Thymus (tissue), 11 donors: ENCODE measurements at regions not wholly inside any gene's neighbourhood (a gene's known extent, or its start where the extent isn't known, plus 50 kb on each side); places are given as distances from the start of the nearest gene placed in this dataset.

Experiments
- DNase-seq, 9 donors: peaks; one replicate each; pipeline ENCODE4 v3.0.0-alpha.2; 2013; ENCODE audit warnings: low spot score in 9 of 9, low read depth in 6 of 9, missing footprints in 1 of 9
- H3K27ac ChIP-seq, 2 donors: one replicate each; pipeline ENCODE4 v1.5.1; 2013; ENCODE audit warnings: control low read depth in 1 of 2, low read depth in 1 of 2, low read length in 1 of 2, mild to moderate bottlenecking in 1 of 2, moderate library complexity in 1 of 2
- H3K27me3 ChIP-seq, 2 donors: one replicate each; pipeline ENCODE4 v1.5.1; 2013; ENCODE audit warnings: low read length in 1 of 2; ENCODE audit not compliant: control insufficient read depth in 2 of 2, insufficient read depth in 1 of 2
- H3K36me3 ChIP-seq, 2 donors: one replicate each; pipeline ENCODE4 v1.5.1; 2013; ENCODE audit warnings: low read length in 1 of 2, mild to moderate bottlenecking in 1 of 2, moderate library complexity in 1 of 2; ENCODE audit not compliant: control insufficient read depth in 2 of 2, insufficient read depth in 2 of 2
- H3K4me1 ChIP-seq, 2 donors: one replicate each; pipeline ENCODE4 v1.5.1; 2013; ENCODE audit warnings: low read length in 2 of 2; ENCODE audit not compliant: control insufficient read depth in 2 of 2, insufficient read depth in 2 of 2
- H3K4me3 ChIP-seq, 2 donors: one replicate each; pipeline ENCODE4 v1.5.1; 2013; ENCODE audit warnings: low read length in 2 of 2, control low read depth in 1 of 2, mild to moderate bottlenecking in 1 of 2
- H3K9me3 ChIP-seq, 2 donors: one replicate each; pipeline ENCODE4 v1.5.1; 2013; ENCODE audit warnings: low read length in 1 of 2, mild to moderate bottlenecking in 1 of 2; ENCODE audit not compliant: control insufficient read depth in 2 of 2, insufficient read depth in 1 of 2
- WGBS: extraction: QIAGEN DNeasy Blood & Tissue Kit; methylation state at CpG from one replicate; pipeline ENCODE4 v1.1.7; 2013; 5-methylcytosine and 5-hydroxymethylcytosine counted together
- donor health status: healthy.

- Histone ChIP-seq H3K4me1 (no peaks in the 10 kb centered on the region), H3K36me3 (no peaks in the 10 kb centered on the region), H3K27ac (no peak overlapping the region), H3K9me3 (no peaks in the 10 kb centered on the region), H3K27me3 (no peaks in the 10 kb centered on the region), H3K4me3 (no peak overlapping the region)
- no peak for DNase-seq
- 91% methylated on average over 3 of the region's 3 CpGs for WGBS
Measured at GRCh38 chr15:37813306-37813705, 121.1 kb upstream of the TMCO5A start.

DNA sequence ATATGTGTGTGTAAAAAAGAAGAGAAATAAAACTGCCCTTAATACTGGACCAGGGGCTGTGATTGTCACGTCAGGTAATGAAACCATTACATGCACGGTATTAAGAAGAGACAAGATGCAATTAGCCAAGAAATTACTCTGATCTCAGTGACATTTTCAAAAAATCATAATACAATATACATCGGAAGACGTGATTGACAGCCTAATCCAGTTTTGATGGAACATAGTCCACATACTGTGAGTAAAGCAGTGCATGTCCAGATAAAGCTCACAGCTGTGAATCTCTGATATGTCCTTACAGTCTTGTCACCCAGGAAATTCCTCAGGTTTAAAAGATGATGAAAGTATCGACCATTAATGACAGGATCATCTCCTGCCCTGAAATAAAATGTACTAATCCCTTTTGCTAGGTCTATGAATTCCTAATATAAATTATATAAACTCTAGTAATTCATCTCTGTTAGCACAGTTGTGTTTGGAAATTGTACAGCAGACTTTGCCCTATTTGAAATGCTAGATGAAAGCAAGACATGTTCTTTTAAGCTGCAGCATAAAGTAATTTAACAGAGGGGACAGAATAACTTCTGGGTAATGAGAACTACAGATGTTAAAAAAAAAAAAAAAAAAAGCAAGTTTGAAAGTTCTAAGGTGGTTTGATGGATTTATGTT, 119.5 kb upstream of the TMCO5A start:
- WGBS = 91% methylated on average over 5 of the region's 5 CpGs
- no peaks in the 10 kb centered on the region for H3K27me3 ChIP-seq
- no peaks in the 10 kb centered on the region for H3K36me3 ChIP-seq
- H3K4me3 ChIP-seq = no peak overlapping the region
- DNase-seq = no peak
- no peak overlapping the region for H3K27ac ChIP-seq
- no peaks in the 10 kb centered on the region for H3K9me3 ChIP-seq
- no peaks in the 10 kb centered on the region for H3K4me1 ChIP-seq

DNA sequence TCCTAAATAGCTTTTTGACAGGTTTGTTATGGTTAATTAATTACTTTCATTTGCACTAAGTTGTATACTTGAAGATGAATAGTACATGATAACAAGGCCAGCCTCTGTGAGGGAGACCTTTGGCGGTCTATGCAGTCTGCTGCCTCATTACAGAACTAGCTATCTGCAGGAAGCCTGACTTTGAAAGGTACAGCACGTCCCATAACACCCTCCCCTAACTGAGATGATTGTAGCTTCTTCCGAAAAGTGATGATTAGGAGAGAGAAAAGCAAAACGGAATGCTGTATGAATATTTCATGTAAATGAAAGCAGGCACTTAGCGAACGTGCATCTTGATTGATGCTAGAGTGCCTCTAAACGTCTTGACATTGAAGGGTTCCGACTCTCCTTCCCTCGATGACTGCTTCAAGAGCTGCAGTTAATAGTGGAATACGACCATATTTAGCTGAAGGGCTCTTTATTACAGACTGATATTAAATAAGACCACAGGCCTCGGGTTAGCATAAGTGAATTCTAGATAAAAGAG, 116.2 kb upstream of the TMCO5A start:
- no peak for DNase-seq
- Histone ChIP-seq H3K9me3 (no peaks in the 10 kb centered on the region), H3K36me3 (no peaks in the 10 kb centered on the region), H3K27me3 (no peaks in the 10 kb centered on the region), H3K4me3 (no peak overlapping the region), H3K4me1 (no peaks in the 10 kb centered on the region), H3K27ac (no peak overlapping the region)
- 93% methylated on average over 11 of the region's 11 CpGs for WGBS

- Histone ChIP-seq H3K27me3 (no peaks in the 10 kb centered on the region), H3K9me3 (no peaks in the 10 kb centered on the region), H3K27ac (no peak overlapping the region), H3K36me3 (no peaks in the 10 kb centered on the region), H3K4me1 (no peaks in the 10 kb centered on the region), H3K4me3 (no peak overlapping the region)
- 94% methylated on average over 1 of the region's 1 CpG for WGBS
- DNase-seq = no peak
Measured at GRCh38 chr15:37819191-37819590, 115.2 kb upstream of the TMCO5A start.

DNA sequence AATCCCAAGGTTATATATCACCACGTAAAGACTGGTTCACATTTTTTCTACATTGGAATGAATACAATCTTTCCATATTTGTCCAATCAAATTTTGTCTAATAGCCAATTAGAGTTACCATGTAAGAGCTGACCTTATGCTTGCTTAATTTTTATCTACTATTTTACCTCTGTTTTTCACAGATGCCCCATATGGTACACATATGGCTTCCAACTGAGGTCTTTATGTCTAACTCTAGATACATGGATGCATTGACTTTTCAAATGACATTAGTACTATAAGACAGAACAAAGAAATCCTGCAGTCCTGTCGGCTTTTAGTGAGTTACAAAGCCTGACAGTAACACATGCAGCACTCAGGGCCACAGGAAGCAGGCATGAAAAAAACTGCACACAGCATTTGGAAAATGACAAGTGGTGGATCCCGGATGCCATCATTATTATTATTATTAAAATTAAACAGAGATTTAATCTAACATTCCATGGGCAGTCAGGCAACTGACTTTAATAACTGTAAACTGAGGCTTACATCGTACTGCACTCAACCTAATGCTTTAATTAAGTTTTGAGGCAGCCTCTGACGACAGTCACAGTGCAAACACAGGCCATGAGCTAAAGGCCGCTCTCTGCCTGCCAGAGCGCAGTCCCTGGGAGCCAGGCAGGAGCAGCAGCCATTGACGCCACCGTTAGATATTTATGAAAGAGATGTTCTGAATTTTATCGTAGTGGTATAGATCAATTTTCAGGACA, 113.9 kb upstream of the TMCO5A start:
- DNase-seq = no peak
- WGBS = 96% methylated on average over 10 of the region's 10 CpGs

DNA sequence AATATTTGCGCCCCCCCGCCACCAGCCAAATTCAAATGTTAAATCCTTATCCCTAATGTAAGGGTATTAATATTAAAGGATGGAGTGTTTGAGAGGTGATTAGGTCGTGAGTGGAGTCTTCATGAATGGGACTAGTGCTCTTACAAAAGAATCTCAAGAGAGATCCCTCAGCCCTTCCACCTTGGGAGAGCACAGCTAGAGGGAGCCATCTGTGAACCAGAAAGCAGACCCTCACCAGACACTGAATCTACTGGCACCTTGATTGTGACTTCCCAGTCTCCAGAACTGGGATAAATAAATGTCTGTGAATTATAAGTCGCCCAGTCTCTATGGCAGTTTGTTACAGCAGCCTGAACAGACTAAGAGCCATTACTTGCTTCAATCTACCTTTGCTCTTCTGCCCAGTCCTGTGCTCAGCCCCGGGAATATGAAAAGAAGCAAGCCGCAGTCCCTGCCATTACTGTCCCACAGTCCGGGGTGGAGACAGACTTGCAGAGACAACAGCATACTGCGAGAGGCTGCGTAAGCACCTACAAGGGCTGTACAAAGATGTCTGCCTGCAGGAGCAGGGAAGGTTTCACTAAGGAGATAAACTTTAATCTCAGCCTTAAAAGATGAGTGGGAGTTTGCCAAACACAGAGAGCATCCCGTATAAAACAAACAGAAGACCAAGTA, 110.7 kb upstream of the TMCO5A start:
- H3K4me3 ChIP-seq = no peak overlapping the region
- no peaks in the 10 kb centered on the region for H3K4me1 ChIP-seq
- no peak for DNase-seq
- H3K9me3 ChIP-seq = no peaks in the 10 kb centered on the region
- WGBS = 97% methylated on average over 10 of the region's 10 CpGs
- H3K27ac ChIP-seq = no peak overlapping the region
- no peaks in the 10 kb centered on the region for H3K36me3 ChIP-seq
- no peaks in the 10 kb centered on the region for H3K27me3 ChIP-seq

More for the DNA sequence above, 113.9 kb upstream of the TMCO5A start:
- H3K27me3 ChIP-seq = no peaks in the 10 kb centered on the region
- no peak overlapping the region for H3K27ac ChIP-seq
- H3K4me3 ChIP-seq = no peak overlapping the region
- H3K9me3 ChIP-seq = no peaks in the 10 kb centered on the region
- H3K4me1 ChIP-seq = no peaks in the 10 kb centered on the region
- no peaks in the 10 kb centered on the region for H3K36me3 ChIP-seq

- 38% methylated on average over 6 of the region's 6 CpGs for WGBS
- Histone ChIP-seq H3K27ac (no peak overlapping the region), H3K9me3 (no peaks in the 10 kb centered on the region), H3K27me3 (no peaks in the 10 kb centered on the region), H3K4me1 (no peaks in the 10 kb centered on the region), H3K36me3 (no peaks in the 10 kb centered on the region), H3K4me3 (no peak overlapping the region)
- no peak for DNase-seq
Measured at GRCh38 chr15:37824717-37825382, 109.6 kb upstream of the TMCO5A start.

- no peak overlapping the region for H3K27ac ChIP-seq
- H3K9me3 ChIP-seq = no peaks in the 10 kb centered on the region
- H3K27me3 ChIP-seq = no peaks in the 10 kb centered on the region
- 96% methylated on average over 3 of the region's 3 CpGs for WGBS
- H3K36me3 ChIP-seq = no peaks in the 10 kb centered on the region
- H3K4me1 ChIP-seq = no peaks in the 10 kb centered on the region
- no peak for DNase-seq
- H3K4me3 ChIP-seq = no peak overlapping the region
Measured at GRCh38 chr15:37837276-37837675, 97.2 kb upstream of the TMCO5A start.

DNA sequence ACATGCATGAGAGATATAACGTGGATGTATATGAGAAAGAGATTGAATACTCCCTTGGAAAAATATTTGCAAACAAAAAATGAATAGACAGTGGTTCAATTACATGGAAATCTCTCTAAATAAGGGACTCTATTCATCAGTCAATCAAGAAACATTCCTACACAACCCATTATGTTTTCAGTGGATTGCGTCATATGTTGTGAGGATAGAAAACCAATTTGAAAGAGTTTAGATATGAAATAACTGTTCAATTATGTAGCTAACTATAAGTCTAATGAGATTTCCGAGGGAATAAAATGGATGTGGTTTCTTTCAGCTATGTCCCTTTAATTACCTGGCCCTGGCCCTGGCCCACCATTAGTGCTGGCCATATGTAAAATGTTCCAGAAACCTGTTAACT, 86.7 kb upstream of the TMCO5A start:
- H3K27me3 ChIP-seq = no peaks in the 10 kb centered on the region
- H3K9me3 ChIP-seq = no peaks in the 10 kb centered on the region
- H3K4me3 ChIP-seq = no peak overlapping the region
- H3K4me1 ChIP-seq = no peaks in the 10 kb centered on the region
- 93% methylated on average over 3 of the region's 3 CpGs for WGBS
- H3K27ac ChIP-seq = no peak overlapping the region
- no peaks in the 10 kb centered on the region for H3K36me3 ChIP-seq
- DNase-seq = no peak
